GM23338 (cell line): ENCODE measurements at regions not wholly inside any gene's neighbourhood (a gene's known extent, or its start where the extent isn't known, plus 50 kb on each side); places are given as distances from the start of the nearest gene placed in this dataset.

Experiments
- ATAC-seq: fragments of 200-7000 bp; cut with Tn5 transposase; 3 replicates; pipeline ENCODE4 v1.9.1; 2020
- DNase-seq: peaks from one replicate; pipeline ENCODE4 v3.0.0-alpha.2; 2015; ENCODE audit warnings: low spot score
- H2AFZ ChIP-seq: fragments of 200-600 bp; sonication (generic); 2 replicates; pipeline ENCODE4 v1.8.0; 2016; ENCODE audit warnings: antibody characterized with exemption, mild to moderate bottlenecking, moderate library complexity
- H3F3A ChIP-seq: fragments of 200-600 bp; sonication (generic); replicated peaks from 2 replicates; pipeline ENCODE4 v1.8.0; 2017; ENCODE audit warnings: antibody characterized with exemption, mixed run types, low read depth
- H3K27ac ChIP-seq: fragments of 200-600 bp; sonication (generic); 2 replicates; pipeline ENCODE4 v1.6.1; 2016; ENCODE audit warnings: low read depth
- H3K27me3 ChIP-seq: fragments of 200-600 bp; sonication (generic); 2 replicates; pipeline ENCODE4 v1.8.0; 2016; ENCODE audit warnings: mild to moderate bottlenecking, mixed run types, moderate library complexity; ENCODE audit not compliant: insufficient read depth
- H3K36me3 ChIP-seq: fragments of 200-600 bp; sonication (generic); 2 replicates; pipeline ENCODE4 v1.8.0; 2016; ENCODE audit warnings: mild to moderate bottlenecking; ENCODE audit not compliant: insufficient read depth
- H3K4me1 ChIP-seq: fragments of 200-600 bp; sonication (generic); 2 replicates; pipeline ENCODE4 v1.8.0; 2016; ENCODE audit warnings: mild to moderate bottlenecking, moderate library complexity; ENCODE audit not compliant: insufficient read depth
- H3K4me2 ChIP-seq: fragments of 200-600 bp; sonication (generic); 2 replicates; pipeline ENCODE4 v1.7.1; 2017; ENCODE audit warnings: mixed run types
- H3K4me3 ChIP-seq: fragments of 200-600 bp; sonication (generic); 2 replicates; pipeline ENCODE4 v1.6.1; 2016; ENCODE audit warnings: mixed run types
- H3K79me2 ChIP-seq: fragments of 200-600 bp; sonication (generic); replicated peaks from 2 replicates; pipeline ENCODE4 v1.8.0; 2017; ENCODE audit warnings: mild to moderate bottlenecking; ENCODE audit not compliant: insufficient read depth
- H3K9me2 ChIP-seq: fragments of 200-600 bp; sonication (generic); 2 replicates; pipeline ENCODE4 v1.8.0; 2017; ENCODE audit not compliant: insufficient read depth
- H4K20me1 ChIP-seq: fragments of 200-600 bp; sonication (generic); replicated peaks from 2 replicates; pipeline ENCODE4 v1.8.0; 2017; ENCODE audit warnings: mild to moderate bottlenecking; ENCODE audit not compliant: insufficient read depth
- H3K27ac Mint-ChIP-seq: 2 replicates; pipeline ENCODE4 v1.8.0; 2020; ENCODE audit warnings: inconsistent platforms, mild to moderate bottlenecking, moderate library complexity, mixed read lengths
- H3K27me3 Mint-ChIP-seq: 3 replicates; pipeline ENCODE4 v1.8.0; 2022; ENCODE audit warnings: low read depth, mild to moderate bottlenecking, moderate library complexity, mixed read lengths, inconsistent platforms; ENCODE audit not compliant: insufficient read depth, poor library complexity
- H3K36me3 Mint-ChIP-seq: 3 replicates; pipeline ENCODE4 v1.8.0; 2021; ENCODE audit warnings: low read depth, mild to moderate bottlenecking, inconsistent platforms, moderate library complexity, mixed read lengths
- H3K4me1 Mint-ChIP-seq: 3 replicates; pipeline ENCODE4 v1.8.0; 2020; ENCODE audit warnings: mild to moderate bottlenecking, inconsistent platforms, mixed read lengths
- H3K4me3 Mint-ChIP-seq: 3 replicates; pipeline ENCODE4 v1.8.0; 2021; ENCODE audit warnings: moderate library complexity, mild to moderate bottlenecking, inconsistent platforms, mixed read lengths
- H3K9me3 Mint-ChIP-seq: 3 replicates; pipeline ENCODE4 v1.8.0; 2020; ENCODE audit warnings: moderate library complexity, mild to moderate bottlenecking, inconsistent platforms, mixed read lengths
- CREB1 ChIP-seq: fragments of 250-450 bp; sonication (Bioruptor Pico); IDR thresholded peaks from 2 replicates; pipeline ENCODE4 v1.5.0; 2020; ENCODE audit warnings: low read depth, mild to moderate bottlenecking, moderate library complexity
- CTCF ChIP-seq, 2 experiments: fragments of 200-600 bp in 1 of 2; sonication (generic) in 1 of 2; conservative IDR thresholded peaks; 2 replicates each; pipeline versions ENCODE4 v1.5.1 to v1.6.1; 2016 to 2017; ENCODE audit warnings: antibody characterized with exemption in 2 of 2, low read depth in 2 of 2, mild to moderate bottlenecking in 2 of 2, moderate library complexity in 1 of 2
- ETS1 ChIP-seq: IDR thresholded peaks from 2 replicates; pipeline ENCODE4 v1.6.1; 2016; ENCODE audit warnings: antibody characterized with exemption
- EZH2 ChIP-seq: fragments of 200-600 bp; sonication (generic); IDR thresholded peaks from one replicate; pipeline ENCODE4 v1.8.0; 2017; ENCODE audit warnings: antibody characterized with exemption, mild to moderate bottlenecking, low read depth; ENCODE audit not compliant: unreplicated experiment
- EZH2phosphoT487 ChIP-seq: fragments of 200-600 bp; sonication (generic); IDR thresholded peaks from one replicate; pipeline ENCODE4 v1.8.1; 2018; ENCODE audit warnings: antibody characterized with exemption; ENCODE audit not compliant: unreplicated experiment
- JUNB ChIP-seq: IDR thresholded peaks from one replicate; pipeline ENCODE4 v1.6.1; 2016; ENCODE audit warnings: antibody characterized with exemption; ENCODE audit not compliant: unreplicated experiment
- NANOG ChIP-seq: IDR thresholded peaks from 2 replicates; pipeline ENCODE4 v1.6.1; 2016; ENCODE audit warnings: antibody characterized with exemption, borderline replicate concordance
- POLR2AphosphoS5 ChIP-seq: IDR thresholded peaks from 2 replicates; pipeline ENCODE4 v1.6.1; 2016; ENCODE audit warnings: antibody characterized with exemption, low read depth
- REST ChIP-seq: IDR thresholded peaks from one replicate; pipeline ENCODE4 v1.6.1; 2018; ENCODE audit warnings: antibody characterized with exemption; ENCODE audit not compliant: unreplicated experiment
- STAT1 ChIP-seq: IDR thresholded peaks from one replicate; pipeline ENCODE4 v1.6.1; 2016; ENCODE audit warnings: antibody characterized with exemption; ENCODE audit not compliant: unreplicated experiment
- ZNF114 ChIP-seq: fragments of 250-450 bp; sonication (Bioruptor Pico); IDR thresholded peaks from 2 replicates; pipeline ENCODE4 v1.5.0; 2020; ENCODE audit warnings: mild to moderate bottlenecking, moderate library complexity
- ZNF331 ChIP-seq: fragments of 250-450 bp; sonication (Bioruptor Pico); IDR thresholded peaks from 2 replicates; pipeline ENCODE4 v1.5.0; 2020; ENCODE audit warnings: low read depth, mild to moderate bottlenecking, moderate library complexity
- ZNF462 ChIP-seq: fragments of 250-450 bp; sonication (Bioruptor Pico); IDR thresholded peaks from 2 replicates; pipeline ENCODE4 v1.5.0; 2020; ENCODE audit warnings: mild to moderate bottlenecking, moderate library complexity

GRCh38 chr6:43852350-43852864, 82.4 kb downstream of the VEGFA start:
- Mint-ChIP-seq H3K27me3 (peaks cover 11% of the 10 kb centered on the region), H3K4me3 (no peak overlapping the region), H3K27ac (no peak overlapping the region), H3K9me3 (no peaks in the 10 kb centered on the region), H3K4me1 (peaks cover 20% of the 10 kb centered on the region), H3K36me3 (no peaks in the 10 kb centered on the region)
- H4K20me1 ChIP-seq, result no peaks in the 10 kb centered on the region
- DNase-seq (no peak), ATAC-seq (no peak)
- no peaks in the 10 kb centered on the region for H3K4me1 ChIP-seq
- H3K27ac ChIP-seq, result no peak overlapping the region
- no peaks in the 10 kb centered on the region for H3K36me3 ChIP-seq
- H3F3A ChIP-seq, result no peaks in the 10 kb centered on the region
- no peak overlapping the region for H2AFZ ChIP-seq
- H3K4me3 ChIP-seq, result no peak overlapping the region
- H3K4me2 ChIP-seq, result no peak overlapping the region
- TF ChIP-seq ETS1 (no peak), EZH2 (no peak), JUNB (no peak), NANOG (no peak), CREB1 (no peak), ZNF114 (no peak), ZNF331 (CRISPR knock-in tag) (no peak), REST (no peak), EZH2phosphoT487 (no peak), CTCF (conservative IDR thresholded peaks at IDR 0.05; ENCODE audit: low read depth in 2 of 2) (no peak), POLR2AphosphoS5 (no peak), ZNF462 (no peak), STAT1 (no peak)
- H3K27me3 ChIP-seq, result no peaks in the 10 kb centered on the region
- H3K79me2 ChIP-seq, result no peaks in the 10 kb centered on the region
- H3K9me2 ChIP-seq, result no peaks in the 10 kb centered on the region
